ENCODE measurements at regions not wholly inside any gene's neighbourhood (a gene's known extent, or its start where the extent isn't known, plus 50 kb on each side); places are given as distances from the start of the nearest gene placed in this dataset.

DNA sequence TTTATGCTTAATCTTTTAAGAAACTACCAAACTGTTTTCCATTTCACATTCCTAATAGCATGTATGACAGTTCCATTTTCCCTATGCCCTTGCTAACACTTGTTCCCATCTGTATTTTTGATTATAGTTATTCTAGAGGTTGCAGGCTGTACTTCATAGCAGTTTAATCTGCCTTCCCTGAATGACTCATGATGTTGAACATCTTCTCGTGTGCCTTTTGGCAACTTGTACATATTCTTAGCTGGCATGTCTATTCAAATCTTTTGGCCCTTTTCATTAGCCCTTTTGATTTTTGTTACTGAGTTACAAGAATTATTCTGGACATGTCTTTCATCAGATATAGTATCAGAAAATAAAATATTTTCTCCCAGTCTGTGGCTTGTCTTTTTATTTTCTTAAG lies 320.3 kb downstream of the DIRAS2 start:
- no peaks in the 10 kb centered on the region for H3K36me3 Mint-ChIP-seq
- H3K36me3 ChIP-seq (replicated peaks in 1 of 2; ENCODE audit: control insufficient read depth in 1 of 2, insufficient read depth in 2 of 2, low read length in 2 of 2), result no peaks in the 10 kb centered on the region
- no peak overlapping the region for H3K4me2 ChIP-seq (replicated peaks; ENCODE audit: extremely low read depth, low read length, poor library complexity, severe bottlenecking)
- no peaks in the 10 kb centered on the region for H4K20me1 ChIP-seq (ENCODE audit: insufficient read depth, low read length)
- TF ChIP-seq, protein P1, sequence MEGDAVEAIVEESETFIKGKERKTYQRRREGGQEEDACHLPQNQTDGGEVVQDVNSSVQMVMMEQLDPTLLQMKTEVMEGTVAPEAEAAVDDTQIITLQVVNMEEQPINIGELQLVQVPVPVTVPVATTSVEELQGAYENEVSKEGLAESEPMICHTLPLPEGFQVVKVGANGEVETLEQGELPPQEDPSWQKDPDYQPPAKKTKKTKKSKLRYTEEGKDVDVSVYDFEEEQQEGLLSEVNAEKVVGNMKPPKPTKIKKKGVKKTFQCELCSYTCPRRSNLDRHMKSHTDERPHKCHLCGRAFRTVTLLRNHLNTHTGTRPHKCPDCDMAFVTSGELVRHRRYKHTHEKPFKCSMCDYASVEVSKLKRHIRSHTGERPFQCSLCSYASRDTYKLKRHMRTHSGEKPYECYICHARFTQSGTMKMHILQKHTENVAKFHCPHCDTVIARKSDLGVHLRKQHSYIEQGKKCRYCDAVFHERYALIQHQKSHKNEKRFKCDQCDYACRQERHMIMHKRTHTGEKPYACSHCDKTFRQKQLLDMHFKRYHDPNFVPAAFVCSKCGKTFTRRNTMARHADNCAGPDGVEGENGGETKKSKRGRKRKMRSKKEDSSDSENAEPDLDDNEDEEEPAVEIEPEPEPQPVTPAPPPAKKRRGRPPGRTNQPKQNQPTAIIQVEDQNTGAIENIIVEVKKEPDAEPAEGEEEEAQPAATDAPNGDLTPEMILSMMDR (IDR thresholded peaks at IDR 0.05), result no peak
- no peak overlapping the region for H3K4me3 Mint-ChIP-seq
- H3K27ac ChIP-seq (ENCODE audit: low read depth in 1 of 2, low read length in 2 of 2), result no peak overlapping the region
- H3K79me2 ChIP-seq (ENCODE audit: insufficient read depth, low read length), result no peaks in the 10 kb centered on the region
- no peaks in the 10 kb centered on the region for H3K27me3 ChIP-seq (ENCODE audit: control insufficient read depth in 2 of 2, insufficient read depth in 2 of 2, low read length in 2 of 2)
- no peaks in the 10 kb centered on the region for H3K9me3 ChIP-seq (replicated peaks in 1 of 2; ENCODE audit: control insufficient read depth in 1 of 2, insufficient read depth in 1 of 2, low read length in 2 of 2)
- H2AFZ ChIP-seq (ENCODE audit: insufficient read depth, low read depth, low read length, poor library complexity, severe bottlenecking), result no peak overlapping the region
- no peak overlapping the region for H3K4me3 ChIP-seq (replicated peaks in 1 of 3; ENCODE audit: low read depth in 2 of 3, low read length in 3 of 3)
- no peaks in the 10 kb centered on the region for H3K4me1 ChIP-seq (ENCODE audit: control insufficient read depth in 1 of 2, insufficient read depth in 2 of 2, low read length in 2 of 2)
- H3K4me1 Mint-ChIP-seq, result no peaks in the 10 kb centered on the region
- intact Hi-C loops (cut with micrococcal nuclease), result no loop called here
- no peak overlapping the region for H3K9ac ChIP-seq (ENCODE audit: insufficient read depth, low read length, poor library complexity, severe bottlenecking)
- DNase-seq, result no peak
- H3K9me3 Mint-ChIP-seq, result no peaks in the 10 kb centered on the region
- H3K27me3 Mint-ChIP-seq (ENCODE audit: low read depth in 3 of 3), result peaks cover 3 to 10% (median 6%) of the 10 kb centered on the region in 3 donors
- WGBS (ENCODE audit: insufficient coverage), result no CpG with 5 or more reads among the region's 1 CpG
- H3K27ac Mint-ChIP-seq, result no peak overlapping the region

DNA sequence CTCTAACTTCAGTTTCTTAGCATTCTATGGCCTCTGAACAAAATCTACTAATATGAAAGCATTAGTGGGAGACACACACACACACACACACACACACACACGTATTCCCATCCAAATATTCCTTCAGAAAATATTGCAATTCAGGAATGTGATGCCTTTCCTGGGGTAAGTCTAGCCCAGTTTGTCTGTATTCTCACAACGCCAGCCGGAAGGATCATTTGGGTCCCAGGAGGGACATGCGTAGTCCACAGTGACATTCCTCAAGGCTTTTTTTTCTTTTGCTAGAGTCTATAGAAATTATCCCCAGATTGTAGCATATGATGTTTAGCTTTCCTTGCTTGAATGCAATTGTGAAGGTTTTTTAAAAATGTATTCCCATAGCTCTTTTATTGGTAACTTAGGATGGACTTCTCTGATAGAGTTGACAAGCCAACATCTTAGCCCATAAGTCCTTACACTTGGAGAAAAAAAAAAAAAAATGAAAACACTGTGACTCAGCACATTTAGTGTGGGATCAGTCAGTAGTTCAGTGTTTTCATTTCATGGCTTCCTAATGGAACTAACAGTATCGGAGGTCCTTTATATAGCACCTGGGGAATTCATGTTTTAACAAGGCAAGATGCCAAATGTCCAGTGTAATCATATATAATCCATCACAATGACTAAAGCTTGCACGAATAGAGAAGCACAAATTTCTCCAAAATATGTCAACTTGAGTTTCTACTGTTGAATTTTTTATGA lies 316.5 kb downstream of the DIRAS2 start:
- H3K27me3 ChIP-seq (ENCODE audit: control insufficient read depth in 2 of 2, insufficient read depth in 2 of 2, low read length in 2 of 2), result no peaks in the 10 kb centered on the region
- Mint-ChIP-seq H3K27ac (no peak overlapping the region), H3K9me3 (peaks cover 0 to 2% (median 0%) of the 10 kb centered on the region in 7 donors), H3K36me3 (no peaks in the 10 kb centered on the region), H3K4me1 (no peaks in the 10 kb centered on the region), H3K4me3 (no peak overlapping the region), H3K27me3 (ENCODE audit: low read depth in 3 of 3) (peaks cover 4 to 10% (median 10%) of the 10 kb centered on the region in 3 donors)
- WGBS (ENCODE audit: insufficient coverage), result 0% methylated on average over 1 of the region's 6 CpGs
- no peaks in the 10 kb centered on the region for H4K20me1 ChIP-seq (ENCODE audit: insufficient read depth, low read length)
- no peak overlapping the region for H2AFZ ChIP-seq (ENCODE audit: insufficient read depth, low read depth, low read length, poor library complexity, severe bottlenecking)
- H3K79me2 ChIP-seq (ENCODE audit: insufficient read depth, low read length), result no peaks in the 10 kb centered on the region
- no peaks in the 10 kb centered on the region for H3K4me1 ChIP-seq (ENCODE audit: control insufficient read depth in 1 of 2, insufficient read depth in 2 of 2, low read length in 2 of 2)
- H3K4me2 ChIP-seq (replicated peaks; ENCODE audit: extremely low read depth, low read length, poor library complexity, severe bottlenecking), result no peak overlapping the region
- no peaks in the 10 kb centered on the region for H3K36me3 ChIP-seq (replicated peaks in 1 of 2; ENCODE audit: control insufficient read depth in 1 of 2, insufficient read depth in 2 of 2, low read length in 2 of 2)
- no peak for DNase-seq
- H3K9me3 ChIP-seq (replicated peaks in 1 of 2; ENCODE audit: control insufficient read depth in 1 of 2, insufficient read depth in 1 of 2, low read length in 2 of 2), result no peaks in the 10 kb centered on the region
- TF ChIP-seq, protein P1 (IDR thresholded peaks at IDR 0.05), result no peak
- H3K9ac ChIP-seq (ENCODE audit: insufficient read depth, low read length, poor library complexity, severe bottlenecking), result no peak overlapping the region
- no peak overlapping the region for H3K4me3 ChIP-seq (replicated peaks in 1 of 3; ENCODE audit: low read depth in 2 of 3, low read length in 3 of 3)
- no peak overlapping the region for H3K27ac ChIP-seq (ENCODE audit: low read depth in 1 of 2, low read length in 2 of 2)
- intact Hi-C loops (cut with micrococcal nuclease), result no loop called here
